Peyer's patch (tissue), 4 donors: ENCODE measurements at regions not wholly inside any gene's neighbourhood (a gene's known extent, or its start where the extent isn't known, plus 50 kb on each side); places are given as distances from the start of the nearest gene placed in this dataset.
"Not testable (repeated sequence)": the region's sequence is repeated elsewhere in the genome, so short reads cannot be mapped to it uniquely, and the experiment has no call there.

Source experiments
- DNase-seq, 3 donors: peaks; one replicate each; pipeline ENCODE4 v3.0.0-alpha.2; 2017 to 2019
- H3K27ac ChIP-seq, 4 donors: fragments of 200-600 bp; sonication (generic); one replicate each; pipeline ENCODE4 v1.5.1; 2016 to 2019
- H3K27me3 ChIP-seq, 2 donors: fragments of 200-600 bp; sonication (generic); one replicate each; pipeline ENCODE4 v1.5.1; 2019
- H3K36me3 ChIP-seq, 3 donors: fragments of 200-600 bp; sonication (generic); one replicate each; pipeline ENCODE4 v1.5.1; 2016 to 2019
- H3K4me1 ChIP-seq, 4 donors: fragments of 200-600 bp; sonication (generic); one replicate each; pipeline ENCODE4 v1.5.1; 2016 to 2019
- H3K4me3 ChIP-seq, 4 donors: fragments of 200-600 bp; sonication (generic); 1 replicate in 3 of 4; 2 replicates in 1 of 4; pipeline ENCODE4 v1.5.1; 2016 to 2019; ENCODE audit warnings: mild to moderate bottlenecking in 1 of 4
- H3K9me3 ChIP-seq, 4 donors: fragments of 200-600 bp; sonication (generic); one replicate each; pipeline ENCODE4 v1.5.1; 2016 to 2019; ENCODE audit warnings: mild to moderate bottlenecking in 1 of 4
- POLR2A ChIP-seq, 2 donors: fragments of 450-650 bp; IDR thresholded peaks; one replicate each; pipeline ENCODE4 v1.5.1; 2017; ENCODE audit warnings: antibody characterized with exemption in 2 of 2, mild to moderate bottlenecking in 2 of 2, moderate library complexity in 2 of 2
- TF ChIP-seq, protein P1 (sequence below), 6 experiments: fragments of 450-650 bp in 4 of 6; fragments of 200-600 bp in 2 of 6; sonication (generic) in 1 of 6; IDR thresholded peaks; one replicate each; pipeline ENCODE4 v1.5.1; 2017 to 2019; ENCODE audit warnings: antibody characterized with exemption in 6 of 6, mild to moderate bottlenecking in 3 of 6, moderate library complexity in 1 of 6

DNA sequence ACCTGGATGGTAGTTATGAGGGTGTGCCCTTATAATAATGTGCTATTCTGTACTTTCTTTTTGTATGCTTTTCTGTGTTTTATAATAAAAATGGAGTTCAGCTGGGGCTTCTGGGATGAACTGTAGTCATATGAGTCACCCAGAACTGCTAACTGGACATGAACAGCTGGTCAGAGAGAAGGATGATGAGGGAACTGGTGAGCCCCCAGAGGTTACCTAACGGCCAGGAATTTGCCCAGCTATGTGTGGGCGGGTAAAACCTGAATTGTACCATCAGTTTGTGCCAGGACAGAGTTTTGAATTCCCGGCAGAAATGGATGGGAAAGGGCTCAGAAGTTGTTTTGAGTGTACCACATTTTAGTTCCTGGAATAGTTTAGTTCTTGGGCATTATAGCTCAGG lies 138.0 kb upstream of the USP9X start:
- Histone ChIP-seq H3K27me3 (no peaks in the 10 kb centered on the region), H3K4me3 (no peak overlapping the region), H3K4me1 (no peaks in the 10 kb centered on the region), H3K27ac (no peak overlapping the region), H3K36me3 (no peaks in the 10 kb centered on the region), H3K9me3 (no peaks in the 10 kb centered on the region)
- TF ChIP-seq, protein P1, sequence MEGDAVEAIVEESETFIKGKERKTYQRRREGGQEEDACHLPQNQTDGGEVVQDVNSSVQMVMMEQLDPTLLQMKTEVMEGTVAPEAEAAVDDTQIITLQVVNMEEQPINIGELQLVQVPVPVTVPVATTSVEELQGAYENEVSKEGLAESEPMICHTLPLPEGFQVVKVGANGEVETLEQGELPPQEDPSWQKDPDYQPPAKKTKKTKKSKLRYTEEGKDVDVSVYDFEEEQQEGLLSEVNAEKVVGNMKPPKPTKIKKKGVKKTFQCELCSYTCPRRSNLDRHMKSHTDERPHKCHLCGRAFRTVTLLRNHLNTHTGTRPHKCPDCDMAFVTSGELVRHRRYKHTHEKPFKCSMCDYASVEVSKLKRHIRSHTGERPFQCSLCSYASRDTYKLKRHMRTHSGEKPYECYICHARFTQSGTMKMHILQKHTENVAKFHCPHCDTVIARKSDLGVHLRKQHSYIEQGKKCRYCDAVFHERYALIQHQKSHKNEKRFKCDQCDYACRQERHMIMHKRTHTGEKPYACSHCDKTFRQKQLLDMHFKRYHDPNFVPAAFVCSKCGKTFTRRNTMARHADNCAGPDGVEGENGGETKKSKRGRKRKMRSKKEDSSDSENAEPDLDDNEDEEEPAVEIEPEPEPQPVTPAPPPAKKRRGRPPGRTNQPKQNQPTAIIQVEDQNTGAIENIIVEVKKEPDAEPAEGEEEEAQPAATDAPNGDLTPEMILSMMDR (IDR thresholded peaks at IDR 0.05): no peak
- no peak for TF ChIP-seq POLR2A (IDR thresholded peaks at IDR 0.05)
- DNase-seq: no peak

DNA sequence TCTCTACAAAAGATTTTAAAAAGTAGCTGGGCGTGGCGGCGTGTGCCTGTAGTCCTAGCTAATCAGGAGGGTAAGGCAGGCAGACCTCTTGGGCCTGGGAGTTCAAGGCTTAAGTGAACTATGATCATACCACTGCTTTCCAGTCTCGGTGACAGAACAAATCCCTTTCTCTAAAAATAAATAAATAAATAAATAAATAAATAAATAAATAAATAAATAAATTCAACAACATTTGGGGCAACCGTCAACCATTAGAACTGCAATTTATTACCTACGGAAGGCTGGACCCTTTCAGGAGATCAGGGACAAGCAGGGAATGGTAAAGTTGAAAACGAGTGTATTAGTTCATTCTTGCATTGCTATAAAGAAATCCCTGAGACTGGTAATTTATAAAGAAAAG lies 136.2 kb upstream of the USP9X start:
- no peaks in the 10 kb centered on the region for H3K4me1 ChIP-seq
- no peak overlapping the region for H3K4me3 ChIP-seq
- no peaks in the 10 kb centered on the region for H3K36me3 ChIP-seq
- no peaks in the 10 kb centered on the region for H3K9me3 ChIP-seq
- TF ChIP-seq POLR2A (IDR thresholded peaks at IDR 0.05): no peak
- TF ChIP-seq, protein P1 (IDR thresholded peaks at IDR 0.05): no peak
- DNase-seq: no peak
- no peak overlapping the region for H3K27ac ChIP-seq
- no peaks in the 10 kb centered on the region for H3K27me3 ChIP-seq

DNA sequence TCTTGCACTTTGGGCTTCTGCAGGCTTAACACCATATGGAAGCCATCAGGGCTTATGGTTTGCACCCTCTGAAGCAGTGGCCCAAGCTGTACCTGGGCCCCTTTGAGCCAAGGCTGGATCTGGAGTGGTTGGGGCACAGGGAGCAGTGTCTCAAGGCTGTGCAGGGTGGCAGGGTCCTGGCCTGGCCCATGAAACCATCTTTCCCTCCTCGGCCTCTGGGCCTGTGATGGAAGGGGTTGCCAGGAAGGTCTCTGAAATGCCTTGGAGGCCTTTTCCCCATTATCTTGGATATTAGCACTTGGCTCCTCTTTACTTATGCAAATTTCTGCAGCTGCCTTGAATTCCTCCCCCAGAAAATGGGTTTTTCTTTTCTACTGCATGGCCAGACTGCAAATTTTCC lies 134.7 kb upstream of the USP9X start:
- no peaks in the 10 kb centered on the region for H3K36me3 ChIP-seq
- no peak overlapping the region for H3K4me3 ChIP-seq
- no peaks in the 10 kb centered on the region for H3K27me3 ChIP-seq
- H3K4me1 ChIP-seq: no peaks in the 10 kb centered on the region
- no peak overlapping the region for H3K27ac ChIP-seq
- no peak for DNase-seq
- TF ChIP-seq, protein P1 (IDR thresholded peaks at IDR 0.05): no peak
- TF ChIP-seq POLR2A (IDR thresholded peaks at IDR 0.05): no peak
- no peaks in the 10 kb centered on the region for H3K9me3 ChIP-seq

DNA sequence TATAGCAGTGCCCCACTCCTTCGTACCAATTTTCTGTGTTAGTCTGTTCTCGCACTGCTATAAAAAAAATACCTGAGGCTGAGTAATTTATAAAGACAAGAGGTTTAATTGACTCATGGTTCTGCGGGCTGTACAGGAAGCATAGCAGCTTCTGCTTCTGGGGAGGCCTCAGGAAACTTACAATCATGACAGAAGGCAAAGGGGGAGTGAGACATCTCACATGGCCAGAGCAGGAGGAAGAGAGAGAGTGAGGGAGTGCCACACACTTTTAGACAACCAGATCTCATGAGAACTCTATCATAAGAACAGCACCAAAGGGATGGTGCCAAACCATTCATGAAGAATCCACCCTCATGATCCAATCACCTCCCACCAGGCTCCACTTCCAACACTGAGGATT lies 133.8 kb upstream of the USP9X start:
- not testable (repeated sequence) for H3K4me1 ChIP-seq, H3K4me3 ChIP-seq, DNase-seq, H3K27ac ChIP-seq, H3K9me3 ChIP-seq, H3K36me3 ChIP-seq, H3K27me3 ChIP-seq

DNA sequence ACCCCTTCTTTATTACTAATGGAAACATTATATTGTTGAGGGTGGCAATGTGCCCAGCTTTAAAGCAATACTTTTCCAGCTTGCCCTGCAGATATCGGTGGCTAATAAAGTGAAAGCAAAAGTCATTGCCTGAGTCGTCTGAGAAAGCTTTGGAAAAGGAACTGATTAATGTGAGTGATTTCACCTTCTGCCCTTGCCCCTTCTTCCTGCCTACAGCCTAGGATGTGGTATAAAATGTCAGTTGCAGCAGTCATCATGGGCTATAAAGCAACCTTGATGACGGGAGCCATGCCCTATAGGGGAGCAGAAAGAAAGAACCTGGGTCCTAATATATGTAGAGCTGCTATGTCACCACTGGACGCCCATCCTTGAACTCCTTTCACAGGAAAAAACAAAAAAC lies 132.4 kb upstream of the USP9X start:
- Histone ChIP-seq H3K36me3 (no peaks in the 10 kb centered on the region), H3K4me1 (no peaks in the 10 kb centered on the region), H3K27ac (peak overlapping the region in 3 of 4 donors; percentile 12 to 38 (median 26)), H3K27me3 (no peaks in the 10 kb centered on the region), H3K4me3 (peak overlapping the region in 3 of 4 donors; percentile 9 to 34 (median 33)), H3K9me3 (no peaks in the 10 kb centered on the region)
- DNase-seq: no peak
- no peak for TF ChIP-seq POLR2A (IDR thresholded peaks at IDR 0.05)
- TF ChIP-seq, protein P1 (IDR thresholded peaks at IDR 0.05): no peak

DNA sequence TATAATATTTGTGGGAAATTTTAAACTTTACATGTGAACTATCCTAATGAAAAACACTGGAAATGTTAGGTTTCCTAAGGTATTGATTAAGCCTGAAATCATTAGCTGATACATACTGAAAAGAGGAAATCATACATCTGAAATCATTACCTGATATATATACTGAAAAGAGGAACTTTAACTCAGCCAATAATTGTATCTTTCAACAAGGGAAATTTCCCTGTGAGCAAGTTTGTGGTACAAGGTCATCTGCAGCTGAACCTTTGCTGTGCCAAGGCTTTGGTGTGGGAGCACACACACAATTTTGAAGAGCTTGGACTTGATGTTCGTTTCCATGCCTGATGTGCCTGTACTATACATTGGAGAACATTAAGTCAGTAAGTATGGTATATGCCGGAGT lies 131.9 kb upstream of the USP9X start:
- Histone ChIP-seq H3K4me1 (no peaks in the 10 kb centered on the region), H3K36me3 (no peaks in the 10 kb centered on the region), H3K9me3 (no peaks in the 10 kb centered on the region), H3K27ac (no peak overlapping the region), H3K4me3 (no peak overlapping the region), H3K27me3 (no peaks in the 10 kb centered on the region)
- TF ChIP-seq POLR2A (IDR thresholded peaks at IDR 0.05): no peak
- TF ChIP-seq, protein P1 (IDR thresholded peaks at IDR 0.05): no peak
- no peak for DNase-seq
